ENCODE measurements at regions not wholly inside any gene's neighbourhood (a gene's known extent, or its start where the extent isn't known, plus 50 kb on each side); places are given as distances from the start of the nearest gene placed in this dataset.
"Not testable (repeated sequence)": the region's sequence is repeated elsewhere in the genome, so short reads cannot be mapped to it uniquely, and the experiment has no call there.

GRCh38 chr5:154598021-154598420 is 120.0 kb upstream of the HAND1 start:
- H3K9me1 ChIP-seq (replicated peaks; ENCODE audit: control insufficient read depth, extremely low read depth, insufficient read depth, low read length), result no peaks in the 10 kb centered on the region
- no peaks in the 10 kb centered on the region for H4K20me1 ChIP-seq (replicated peaks; ENCODE audit: control insufficient read depth, extremely low read depth, insufficient read depth, low read length)
- TF ChIP-seq POLR2A (IDR thresholded peaks at IDR 0.05; ENCODE audit: low read depth, low read length) (no peak), GATA2 (IDR thresholded peaks at IDR 0.05; ENCODE audit: insufficient read depth, insufficient read length, low read depth, low read length) (no peak), CTCF (IDR thresholded peaks at IDR 0.05; ENCODE audit: extremely low read depth in 1 of 2, insufficient read depth in 1 of 2, low read depth in 1 of 2, low read length in 2 of 2) (no peak), POLR2AphosphoS5 (IDR thresholded peaks at IDR 0.05; ENCODE audit: insufficient read depth, low read depth, low read length) (no peak), MYC (IDR thresholded peaks at IDR 0.05; ENCODE audit: low read depth, low read length) (no peak), FOS (IDR thresholded peaks at IDR 0.05; ENCODE audit: borderline replicate concordance, insufficient read depth, low read length) (no peak), JUN (IDR thresholded peaks at IDR 0.05; ENCODE audit: borderline replicate concordance, insufficient read depth, insufficient read length, low read depth) (no peak), EZH2 (IDR thresholded peaks at IDR 0.05; ENCODE audit: borderline replicate concordance, low read depth, low read length, severe bottlenecking) (no peak)
- TF ChIP-seq, protein P1, sequence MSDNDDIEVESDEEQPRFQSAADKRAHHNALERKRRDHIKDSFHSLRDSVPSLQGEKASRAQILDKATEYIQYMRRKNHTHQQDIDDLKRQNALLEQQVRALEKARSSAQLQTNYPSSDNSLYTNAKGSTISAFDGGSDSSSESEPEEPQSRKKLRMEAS (IDR thresholded peaks at IDR 0.05; ENCODE audit: insufficient read depth, insufficient read length), result no peak
- ChIA-PET CTCF (interaction anchor here (2.3 kb wide), 1 partner anchor 77 kb away, joined by 8 read pairs; no protein-coding TSS in a partner anchor), POLR2A (no interaction called here)
- no peaks in the 10 kb centered on the region for H3K9me3 ChIP-seq (replicated peaks; ENCODE audit: control insufficient read depth, insufficient read depth, low read length)
- no peak overlapping the region for H2AFZ ChIP-seq (ENCODE audit: low read depth, low read length)
- H3K27me3 ChIP-seq (ENCODE audit: control insufficient read depth in 2 of 2, insufficient read depth in 2 of 2, low read length in 2 of 2), result peaks cover 0 to 4% of the 10 kb centered on the region in 2 experiments
- intact Hi-C loops (cut with micrococcal nuclease) (no loop called here), dilution Hi-C loops (cut with MboI; ENCODE audit: extremely low pct_ligation_motif_present, low sequenced_read_pairs) (no loop called here)
- no peaks in the 10 kb centered on the region for H3K4me1 ChIP-seq (ENCODE audit: control insufficient read depth, extremely low read depth, insufficient read depth, low read length)
- DNase-seq (ENCODE audit: low read depth, low spot score), result no peak
- no peak overlapping the region for H3K9ac ChIP-seq (replicated peaks; ENCODE audit: extremely low read depth, insufficient read depth, low read length)
- no peaks in the 10 kb centered on the region for H3K79me2 ChIP-seq (ENCODE audit: control insufficient read depth, insufficient read depth, low read length)
- BruUV-seq (replicated peaks), result no TSS peak
- no peak overlapping the region for H3K4me2 ChIP-seq (ENCODE audit: insufficient read depth, low read length)
- FAIRE-seq, result no peak
- H3K4me3 ChIP-seq (replicated peaks in 1 of 3; ENCODE audit: insufficient read depth in 1 of 3, low read depth in 1 of 3, low read length in 3 of 3), result no peak overlapping the region
- no peaks in the 10 kb centered on the region for H3K36me3 ChIP-seq (ENCODE audit: control insufficient read depth in 2 of 2, extremely low read depth in 1 of 2, insufficient read depth in 2 of 2, low read length in 2 of 2)
- H3K27ac ChIP-seq (ENCODE audit: insufficient read depth, low read depth, low read length), result no peak overlapping the region

GRCh38 chr5:154596844-154597243 is 118.8 kb upstream of the HAND1 start:
- dilution Hi-C loops (cut with MboI; ENCODE audit: extremely low pct_ligation_motif_present, low sequenced_read_pairs); H3K27me3 ChIP-seq (ENCODE audit: control insufficient read depth in 2 of 2, insufficient read depth in 2 of 2, low read length in 2 of 2); BruUV-seq (replicated peaks); H4K20me1 ChIP-seq (replicated peaks; ENCODE audit: control insufficient read depth, extremely low read depth, insufficient read depth, low read length); H3K4me2 ChIP-seq (ENCODE audit: insufficient read depth, low read length); POLR2A ChIA-PET; intact Hi-C loops (cut with micrococcal nuclease); H3K79me2 ChIP-seq (ENCODE audit: control insufficient read depth, insufficient read depth, low read length); FAIRE-seq; H3K9me3 ChIP-seq (replicated peaks; ENCODE audit: control insufficient read depth, insufficient read depth, low read length); H3K36me3 ChIP-seq (ENCODE audit: control insufficient read depth in 2 of 2, extremely low read depth in 1 of 2, insufficient read depth in 2 of 2, low read length in 2 of 2); H3K9me1 ChIP-seq (replicated peaks; ENCODE audit: control insufficient read depth, extremely low read depth, insufficient read depth, low read length); H2AFZ ChIP-seq (ENCODE audit: low read depth, low read length); H3K4me3 ChIP-seq (replicated peaks in 1 of 3; ENCODE audit: insufficient read depth in 1 of 3, low read depth in 1 of 3, low read length in 3 of 3); DNase-seq (ENCODE audit: low read depth, low spot score); H3K9ac ChIP-seq (replicated peaks; ENCODE audit: extremely low read depth, insufficient read depth, low read length); H3K4me1 ChIP-seq (ENCODE audit: control insufficient read depth, extremely low read depth, insufficient read depth, low read length); H3K27ac ChIP-seq (ENCODE audit: insufficient read depth, low read depth, low read length): not testable (repeated sequence)
- CTCF ChIA-PET, result interaction anchor here (2.3 kb wide), 1 partner anchor 76 kb away, joined by 8 read pairs; no protein-coding TSS in a partner anchor

Measured in endothelial cell of umbilical vein (primary cell).